H1 (cell line): ENCODE measurements at regions not wholly inside any gene's neighbourhood (a gene's known extent, or its start where the extent isn't known, plus 50 kb on each side); places are given as distances from the start of the nearest gene placed in this dataset.

Experiments
- BCL11A ChIP-seq, 2 experiments: IDR thresholded peaks; one replicate each; pipeline ENCODE4 v1.6.1; 2011; ENCODE audit warnings: low read depth in 2 of 2, low read length in 2 of 2, mild to moderate bottlenecking in 2 of 2
- CEBPB ChIP-seq: IDR thresholded peaks from 2 replicates; pipeline ENCODE4 v1.6.1; 2012; ENCODE audit warnings: low read depth, low read length
- CTCF ChIP-seq, 3 experiments: IDR thresholded peaks; 1 replicate in 2 of 3; 2 replicates in 1 of 3; pipeline versions ENCODE4 v1.5.1 to v1.6.1; 2011; ENCODE audit warnings: low read length in 3 of 3, mild to moderate bottlenecking in 3 of 3, inconsistent platforms in 2 of 3, low read depth in 1 of 3, moderate library complexity in 1 of 3; ENCODE audit not compliant: insufficient read depth in 1 of 3; ENCODE audit errors: control extremely low read depth in 1 of 3
- EZH2 ChIP-seq: fragments of 200-600 bp; sonication (generic); IDR thresholded peaks from 2 replicates; pipeline ENCODE4 v1.7.1; 2012; ENCODE audit warnings: low read depth, mild to moderate bottlenecking, moderate library complexity, low read length, inconsistent platforms; ENCODE audit not compliant: severe bottlenecking
- PHF8 ChIP-seq: fragments of 200-600 bp; sonication (generic); conservative IDR thresholded peaks from 2 replicates; pipeline ENCODE4 v1.7.1; 2012; ENCODE audit warnings: low read depth, mild to moderate bottlenecking, inconsistent platforms, low read length, moderate library complexity
- RAD21 ChIP-seq, 2 experiments: IDR thresholded peaks in 1 of 2; conservative IDR thresholded peaks in 1 of 2; 2 replicates each; pipeline ENCODE4 v1.6.1; 2011; ENCODE audit warnings: low read depth in 2 of 2, low read length in 2 of 2, improper control_type of control experiment in 1 of 2, inconsistent platforms in 1 of 2, mild to moderate bottlenecking in 1 of 2, moderate library complexity in 1 of 2

GRCh38 chr13:84962141-84962750 lies 837.0 kb downstream of the SLITRK6 start:
- no peak for TF ChIP-seq CTCF (IDR thresholded peaks at IDR 0.05; ENCODE audit: control extremely low read depth in 1 of 3, insufficient read depth in 1 of 3, low read depth in 1 of 3, low read length in 3 of 3)
- TF ChIP-seq CEBPB: no peak
- no peak for TF ChIP-seq PHF8
- TF ChIP-seq EZH2: no peak
- TF ChIP-seq RAD21 (IDR thresholded peaks at IDR 0.05 in 1 of 2, conservative IDR thresholded peaks at IDR 0.05 in 1 of 2; ENCODE audit: low read depth in 2 of 2, low read length in 2 of 2): no peak
- TF ChIP-seq BCL11A (IDR thresholded peaks at IDR 0.05; ENCODE audit: low read depth in 2 of 2, low read length in 2 of 2): no peak
